ENCODE measurements at regions not wholly inside any gene's neighbourhood (a gene's known extent, or its start where the extent isn't known, plus 50 kb on each side); places are given as distances from the start of the nearest gene placed in this dataset.

- TF ChIP-seq CTCF (IDR thresholded peaks at IDR 0.05 in 4 of 5, conservative IDR thresholded peaks at IDR 0.05 in 1 of 5) (no peak), POLR2A (IDR thresholded peaks at IDR 0.05) (no peak)
These were observed 1024.0 kb upstream of the CNTN5 start for GRCh38 chr11:97996762-97997161.

Data from gastrocnemius medialis (tissue), 4 donors.